Right hindlimb (tissue), 1 donor: ENCODE measurements at regions not wholly inside any gene's neighbourhood (a gene's known extent, or its start where the extent isn't known, plus 50 kb on each side); places are given as distances from the start of the nearest gene placed in this dataset.
"Not testable (repeated sequence)": the region's sequence is repeated elsewhere in the genome, so short reads cannot be mapped to it uniquely, and the experiment has no call there.

Experiments used
- DNase-seq: peaks from one replicate; pipeline ENCODE4 v3.0.0-alpha.2; 2018

DNA sequence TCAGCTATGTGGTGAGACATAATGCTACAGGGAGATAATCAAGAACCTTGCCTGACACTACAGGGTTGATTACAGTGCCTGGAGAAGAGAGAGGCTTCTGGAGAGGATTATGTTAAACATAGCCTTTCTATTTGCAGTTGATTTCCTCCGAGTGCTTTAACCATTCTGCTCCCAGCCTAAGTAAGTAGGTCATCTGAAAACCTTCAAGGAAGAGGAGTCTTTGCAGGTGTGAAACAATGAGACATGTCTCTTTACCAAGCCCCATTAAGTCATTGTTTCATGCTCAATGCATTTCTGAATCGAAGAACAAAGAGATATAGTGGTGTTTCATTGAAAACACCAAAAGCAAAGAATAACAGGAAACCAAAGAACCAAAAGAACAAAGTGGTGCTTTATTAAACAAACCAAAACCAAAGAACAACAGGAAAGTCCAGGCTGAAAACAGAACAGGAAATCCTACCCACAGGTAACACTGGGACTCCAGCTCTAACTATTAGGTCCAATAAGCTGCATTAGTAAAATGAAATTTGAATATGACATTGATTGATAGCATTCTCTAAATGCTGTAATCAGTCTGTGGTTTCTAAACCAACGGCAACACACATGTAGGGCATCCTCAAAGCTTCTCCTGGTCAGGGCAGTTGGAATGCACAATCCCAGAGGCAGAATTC, 113.3 kb upstream of the SPATA31D4 start:
- no peak for DNase-seq

DNA sequence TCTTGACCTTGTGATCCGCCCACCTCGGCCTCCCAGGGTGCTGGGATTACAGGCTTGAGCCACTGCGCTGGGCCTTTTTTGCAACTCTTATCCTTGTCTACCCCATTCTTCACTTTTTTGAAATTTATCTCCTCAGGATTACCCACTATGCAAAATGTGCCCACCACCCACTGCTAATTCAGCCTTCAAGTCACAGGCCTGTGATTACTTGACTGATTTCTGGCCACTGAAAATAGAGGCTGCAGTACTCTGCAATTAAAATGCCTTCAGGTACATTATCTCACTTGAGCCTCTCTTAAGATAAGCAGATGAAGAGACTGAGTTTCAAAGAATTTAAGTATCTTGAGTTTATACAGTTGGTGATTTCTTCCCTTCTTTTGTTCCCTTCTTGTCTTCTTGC, 112.4 kb upstream of the SPATA31D4 start:
- DNase-seq: no peak

DNA sequence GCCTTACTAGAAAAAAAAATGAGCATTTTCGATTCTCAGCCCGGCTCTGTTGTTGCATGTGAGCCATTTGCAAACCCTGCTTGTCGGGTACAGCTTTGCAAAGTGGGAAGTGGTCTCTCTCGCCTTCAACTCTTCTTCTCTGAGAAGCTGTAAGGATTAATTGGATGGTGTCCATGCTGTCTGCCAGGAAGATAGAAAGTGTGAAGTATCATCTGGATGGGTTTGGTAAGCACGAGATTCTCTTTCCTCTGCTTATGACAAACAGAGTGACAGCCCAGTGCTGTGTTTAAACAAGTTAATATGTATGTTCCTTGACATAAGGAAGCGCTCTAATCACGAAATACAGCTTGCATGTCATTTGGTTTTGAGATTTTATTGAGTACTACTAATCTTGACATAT, 109.1 kb upstream of the SPATA31D4 start:
- no peak for DNase-seq

DNA sequence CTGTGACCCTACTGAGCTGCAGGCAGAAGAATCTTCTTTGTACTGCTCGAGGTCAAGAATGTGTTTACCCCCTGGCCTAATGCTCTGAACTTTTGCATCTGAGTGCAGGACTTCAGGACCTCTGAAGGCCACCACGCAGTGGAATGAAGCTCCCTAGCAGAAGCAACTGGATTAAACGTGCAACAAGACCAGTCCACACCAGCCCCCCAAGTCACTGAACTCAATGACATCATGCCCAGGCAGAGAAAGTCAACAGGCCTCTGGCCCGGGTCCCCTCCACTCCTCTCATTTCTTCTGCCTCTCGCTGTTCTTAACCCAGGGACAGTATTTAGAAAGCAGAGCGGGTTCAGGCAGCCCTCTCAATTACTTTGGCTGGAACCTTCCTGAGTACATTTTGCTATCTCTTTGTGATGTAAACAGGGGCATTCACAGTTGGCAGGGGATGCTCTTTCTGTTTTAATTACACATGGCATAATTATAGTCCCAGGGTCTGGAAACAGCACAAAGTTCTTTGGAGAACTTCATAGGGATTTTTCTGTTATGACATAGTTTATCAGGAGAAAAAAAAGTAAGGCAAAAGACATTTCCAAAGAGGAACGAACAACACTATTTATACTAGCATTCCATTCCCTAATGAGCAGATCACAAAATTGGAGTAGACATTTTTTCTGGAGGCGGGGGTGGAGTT, 108.2 kb upstream of the SPATA31D4 start:
- DNase-seq: no peak

DNA sequence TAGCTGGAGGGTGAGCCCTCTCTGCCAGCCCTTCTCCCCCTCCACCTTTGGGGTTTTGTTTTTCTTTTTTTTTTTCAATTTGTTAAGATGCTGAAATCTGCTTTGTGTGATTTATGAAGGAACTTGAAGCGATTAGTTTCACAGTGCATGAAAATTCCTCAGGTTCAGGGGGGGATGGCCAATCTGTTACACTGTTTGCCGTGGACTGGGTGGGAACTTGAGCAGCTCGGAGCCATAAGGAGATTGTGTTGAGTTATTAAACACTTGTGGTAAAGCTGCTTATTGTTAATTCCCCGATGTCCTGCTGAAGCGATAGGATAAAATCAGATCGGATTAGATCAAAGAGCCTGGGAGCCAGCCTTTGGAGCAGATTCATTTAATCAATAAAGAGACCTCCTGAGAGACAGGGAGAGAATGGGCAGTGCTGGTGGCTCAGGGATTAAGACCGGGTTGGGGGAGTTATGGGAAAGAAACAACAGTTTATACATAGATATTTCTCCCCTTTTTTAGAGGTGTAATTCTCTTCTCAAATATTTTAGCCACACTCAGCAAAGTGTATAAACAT, 105.8 kb upstream of the SPATA31D4 start:
- no peak for DNase-seq

DNA sequence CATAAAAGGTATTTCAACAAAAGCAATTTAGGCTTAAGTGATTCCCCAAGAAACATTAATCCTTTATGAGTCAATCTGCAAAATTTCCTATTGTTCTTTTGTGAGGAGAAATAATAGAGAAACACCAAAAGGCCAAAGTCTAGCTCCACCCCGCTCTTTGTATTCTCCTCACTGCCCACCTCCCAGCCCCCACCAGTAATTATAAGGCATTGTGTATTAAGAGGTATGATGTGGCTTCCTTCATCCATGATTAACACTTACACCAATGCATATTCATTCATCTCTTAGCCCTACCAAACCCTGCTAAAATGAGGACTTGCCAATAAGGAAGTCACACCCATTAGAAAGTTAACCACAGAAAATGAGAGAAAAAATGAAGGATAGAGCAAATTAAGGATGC, 105.3 kb upstream of the SPATA31D4 start:
- no peak for DNase-seq

DNA sequence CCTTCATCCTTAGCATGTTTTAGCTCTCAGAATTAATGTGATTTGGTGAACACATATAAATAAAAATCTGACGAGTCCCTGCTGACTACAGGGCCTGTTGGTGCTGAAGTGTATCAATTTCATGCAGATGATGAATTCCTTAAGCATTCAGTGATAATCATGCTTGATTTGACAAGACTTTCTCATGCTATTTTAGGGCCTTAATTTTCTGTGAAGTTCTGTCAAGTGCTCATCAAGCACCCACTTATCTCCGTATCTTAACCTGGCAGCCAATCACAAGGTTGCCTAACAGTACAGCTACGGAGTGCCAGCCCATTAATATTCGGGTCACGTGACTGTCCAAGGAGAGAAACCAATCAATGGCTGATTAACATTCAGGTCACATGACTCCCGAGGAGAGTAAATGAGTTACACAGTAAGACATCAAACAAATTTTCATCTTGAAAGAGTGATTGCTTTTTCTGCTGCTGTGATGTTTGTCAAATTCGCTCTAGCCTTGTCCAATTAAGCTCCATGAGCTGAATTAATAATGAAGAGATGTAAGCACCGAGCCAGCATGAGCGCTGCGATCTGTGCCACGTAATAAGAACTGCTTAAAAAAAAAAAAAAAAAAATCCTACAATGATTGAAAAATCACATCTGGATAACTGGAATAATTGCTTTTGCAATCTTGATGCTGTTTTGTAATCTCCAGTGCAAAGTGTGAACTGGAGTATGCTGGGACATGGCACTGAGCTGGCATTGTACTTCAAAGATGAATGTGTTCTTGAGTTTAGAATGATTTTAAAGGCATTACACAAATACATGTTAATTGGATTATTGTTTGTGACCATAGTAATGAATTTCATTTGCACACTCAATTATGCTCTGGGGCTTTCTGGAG, 104.3 kb upstream of the SPATA31D4 start:
- DNase-seq: no peak

DNA sequence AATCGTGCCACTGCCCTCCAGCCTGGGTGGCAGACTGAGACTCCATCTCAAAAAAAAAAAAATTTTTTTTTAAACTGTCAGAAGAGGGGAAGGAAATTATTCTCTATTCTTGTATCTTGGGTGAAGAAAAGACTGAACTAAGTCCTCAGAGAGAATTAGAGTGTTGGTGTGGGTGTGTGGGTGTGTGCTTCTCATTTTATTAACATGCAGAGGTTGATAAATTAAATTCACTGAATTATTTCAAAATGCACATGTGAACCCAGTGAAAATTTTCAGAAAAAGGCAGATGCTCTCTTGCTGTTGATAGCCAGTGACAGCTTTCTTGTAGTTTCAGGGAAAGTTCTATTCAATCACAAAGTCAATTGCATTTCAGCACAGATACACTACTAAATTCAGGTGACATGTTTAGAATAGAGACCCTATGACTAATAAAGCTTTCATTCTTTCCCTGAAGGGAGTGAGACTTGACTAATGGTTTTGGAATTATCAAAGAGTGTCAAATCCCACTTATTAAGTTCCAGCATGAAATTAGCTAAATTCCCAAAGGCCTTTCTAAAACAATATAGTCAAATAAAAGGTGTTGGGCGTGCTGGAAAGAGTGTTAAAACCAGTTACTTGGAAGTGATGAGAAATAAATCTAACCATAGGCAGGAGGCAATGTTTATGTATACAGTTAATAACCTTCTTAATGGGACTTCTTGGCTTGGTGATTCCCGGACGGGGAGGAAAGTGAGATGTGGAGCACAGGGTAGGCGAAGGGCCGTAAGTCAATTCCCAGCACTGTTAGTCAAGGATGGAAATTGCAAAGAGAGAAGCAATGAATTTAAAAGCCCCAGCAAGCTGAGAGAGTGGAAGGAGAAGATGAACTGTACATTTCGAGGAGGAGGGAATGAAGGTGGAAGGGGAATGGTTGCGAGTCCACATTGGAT, 103.2 kb upstream of the SPATA31D4 start:
- no peak for DNase-seq

DNA sequence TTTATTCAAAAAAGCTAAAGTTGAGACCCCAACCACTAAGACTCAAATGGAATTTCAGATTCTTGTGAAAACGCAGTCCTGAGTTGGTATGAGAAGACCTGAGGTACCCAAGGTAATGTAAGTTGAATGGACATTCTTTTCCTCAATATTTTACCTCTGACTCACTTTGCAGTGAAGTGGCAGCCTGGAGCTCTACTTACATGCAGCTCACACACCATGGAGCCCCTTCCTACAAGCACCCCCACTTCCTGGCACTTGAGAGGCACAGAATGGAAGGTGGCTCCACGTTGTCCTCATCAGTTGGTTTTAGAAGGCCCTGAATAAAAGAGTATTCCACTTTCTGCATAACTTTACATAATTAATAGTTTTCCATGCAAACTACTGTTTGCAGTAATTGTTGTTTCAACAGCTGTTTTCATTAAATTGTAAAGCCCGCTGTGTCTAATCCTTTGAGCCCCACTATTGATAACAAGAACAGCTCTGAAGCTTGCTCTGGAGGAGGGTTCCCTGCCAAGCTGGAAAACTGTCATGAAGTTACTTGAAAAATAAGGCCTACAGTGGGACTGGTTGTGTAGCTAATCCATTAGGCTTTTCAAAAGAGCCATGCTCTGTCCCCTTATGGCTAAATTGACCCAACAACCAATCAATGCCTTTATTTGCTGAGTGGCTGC, 102.2 kb upstream of the SPATA31D4 start:
- no peak for DNase-seq

DNA sequence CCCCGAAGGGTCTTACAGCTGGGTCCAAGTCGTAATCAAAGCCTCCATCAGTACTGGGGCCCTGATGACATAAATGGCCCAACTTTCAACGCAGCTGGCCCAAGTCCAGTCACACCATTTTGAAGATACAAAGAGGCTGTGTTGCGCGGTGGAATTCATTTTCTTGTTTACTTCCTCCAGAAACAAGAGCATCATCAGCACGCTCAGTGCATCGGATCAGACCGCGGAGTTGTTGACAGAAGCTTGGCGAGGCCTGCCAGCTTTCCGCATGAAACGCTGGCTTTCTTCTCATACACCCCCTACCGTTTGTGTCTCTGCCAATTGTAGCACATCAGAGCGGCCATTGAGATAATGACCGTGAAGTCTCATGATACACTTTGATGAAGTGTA, 101.7 kb upstream of the SPATA31D4 start:
- peak; percentile 89 for DNase-seq

DNA sequence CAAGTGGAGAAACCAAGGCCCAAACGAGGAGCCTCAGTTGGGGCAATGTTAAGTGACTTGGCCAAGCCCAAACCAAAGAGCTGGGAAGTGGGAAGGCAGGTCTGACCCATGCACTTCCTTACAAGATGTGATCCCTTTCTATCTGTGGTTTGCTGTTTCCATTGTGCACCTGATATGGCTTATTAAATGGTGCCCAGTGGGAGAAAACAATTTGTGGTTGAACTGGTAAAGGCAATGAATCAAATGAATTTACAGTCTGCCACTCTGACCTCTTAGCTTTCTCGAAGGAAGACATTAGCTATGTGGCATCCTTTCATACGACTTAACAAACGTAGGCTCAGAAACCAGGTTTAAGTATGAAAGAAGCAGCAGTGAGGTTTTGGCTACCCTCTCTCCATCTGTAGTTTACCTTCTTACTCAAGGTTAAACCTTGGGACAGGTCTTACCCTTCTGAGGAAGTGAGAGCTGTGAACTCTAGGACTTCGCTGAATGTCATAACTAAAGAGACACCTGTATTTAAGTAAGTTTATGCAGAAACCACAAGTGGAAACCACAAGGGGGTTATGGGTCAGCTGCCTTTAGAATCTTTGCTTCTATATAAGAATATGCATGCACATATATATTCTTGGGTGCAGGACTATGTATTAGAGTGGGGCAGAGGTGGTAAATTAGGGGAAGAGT, 100.5 kb upstream of the SPATA31D4 start:
- no peak for DNase-seq

DNA sequence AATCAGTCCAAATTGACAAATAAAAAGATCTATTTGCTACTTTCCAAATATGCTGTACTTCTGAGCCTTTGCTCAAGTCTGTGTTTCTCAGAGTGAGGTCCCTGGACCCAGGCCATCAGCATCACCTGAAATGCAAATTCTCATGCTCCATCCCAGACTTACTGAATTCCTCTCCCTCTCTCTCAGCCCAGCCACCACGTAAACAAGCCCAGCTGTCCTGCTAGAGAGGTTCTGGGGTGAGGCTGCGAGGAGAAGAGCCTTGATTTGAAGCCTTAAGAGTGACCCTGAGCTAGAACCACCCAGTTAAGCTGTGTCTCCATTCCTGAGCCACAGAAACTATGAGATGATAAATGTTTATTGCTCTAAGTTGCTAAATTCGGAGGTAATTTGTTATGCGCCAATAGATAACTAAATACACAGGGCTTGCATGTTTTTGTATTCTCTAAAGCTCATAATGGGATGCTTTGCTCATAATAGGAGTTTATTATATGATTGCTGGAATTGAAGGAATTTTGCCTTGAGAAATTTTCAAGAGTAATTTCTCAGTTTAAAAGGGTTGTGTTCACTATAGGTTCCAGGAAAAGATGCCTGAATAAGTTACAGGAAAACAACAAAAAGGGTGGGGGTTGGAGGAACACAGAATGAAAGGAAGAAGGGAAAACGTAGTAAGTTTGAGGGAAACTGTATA, 98.9 kb upstream of the SPATA31D4 start:
- no peak for DNase-seq

DNA sequence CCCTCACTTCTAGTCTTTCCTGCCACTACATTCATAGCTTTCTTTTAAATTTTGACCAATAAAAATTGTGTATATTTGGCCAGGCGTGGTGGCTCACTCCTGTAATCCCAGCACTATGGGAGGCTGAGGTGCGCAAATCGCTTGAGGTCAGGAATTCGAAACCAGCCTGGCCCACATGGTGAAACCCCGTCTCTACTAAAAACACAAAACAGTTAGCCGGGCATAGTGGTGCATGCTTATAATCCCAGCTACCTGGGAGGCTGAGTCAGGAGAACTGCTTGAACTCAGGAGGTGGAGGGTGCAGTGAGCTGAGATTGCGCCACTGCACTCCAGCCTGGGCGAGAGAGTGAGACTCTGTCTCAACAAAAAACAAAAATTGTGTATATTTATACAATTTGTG, 97.8 kb upstream of the SPATA31D4 start:
- DNase-seq: not testable (repeated sequence)

DNA sequence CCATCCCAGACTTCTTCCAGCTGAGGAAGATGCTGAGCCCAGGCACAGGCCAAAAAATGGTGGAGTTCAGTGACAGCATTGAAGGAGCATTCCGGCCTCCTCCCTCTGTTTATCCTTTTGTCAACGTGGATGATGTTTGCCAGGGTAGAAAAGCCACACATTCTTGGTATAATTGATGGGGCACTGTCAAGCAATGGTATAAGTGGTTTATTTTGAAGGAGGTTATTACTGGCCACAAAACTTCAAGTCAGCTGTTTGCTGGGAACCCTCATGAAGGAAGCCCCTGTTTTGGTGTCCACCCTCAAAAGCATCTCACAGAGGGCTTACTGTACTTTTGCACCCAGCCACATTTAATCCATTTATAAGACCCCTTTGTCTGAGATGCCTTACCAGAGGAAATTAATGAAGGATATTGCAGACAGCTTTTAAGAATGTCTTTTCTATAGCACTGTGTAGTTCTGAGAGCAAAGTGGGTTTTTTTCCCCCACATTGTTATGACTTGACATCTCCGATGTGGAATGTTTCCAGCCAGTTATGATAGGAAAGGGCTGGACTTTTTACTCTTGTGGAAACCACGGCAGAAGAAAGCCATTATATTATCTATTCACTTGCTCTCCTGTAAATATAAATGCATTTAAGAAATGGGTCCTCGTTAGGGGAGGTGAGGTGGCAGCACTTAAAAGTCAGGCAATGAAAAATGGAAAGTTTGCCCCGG, 95.5 kb upstream of the SPATA31D4 start:
- DNase-seq: no peak

DNA sequence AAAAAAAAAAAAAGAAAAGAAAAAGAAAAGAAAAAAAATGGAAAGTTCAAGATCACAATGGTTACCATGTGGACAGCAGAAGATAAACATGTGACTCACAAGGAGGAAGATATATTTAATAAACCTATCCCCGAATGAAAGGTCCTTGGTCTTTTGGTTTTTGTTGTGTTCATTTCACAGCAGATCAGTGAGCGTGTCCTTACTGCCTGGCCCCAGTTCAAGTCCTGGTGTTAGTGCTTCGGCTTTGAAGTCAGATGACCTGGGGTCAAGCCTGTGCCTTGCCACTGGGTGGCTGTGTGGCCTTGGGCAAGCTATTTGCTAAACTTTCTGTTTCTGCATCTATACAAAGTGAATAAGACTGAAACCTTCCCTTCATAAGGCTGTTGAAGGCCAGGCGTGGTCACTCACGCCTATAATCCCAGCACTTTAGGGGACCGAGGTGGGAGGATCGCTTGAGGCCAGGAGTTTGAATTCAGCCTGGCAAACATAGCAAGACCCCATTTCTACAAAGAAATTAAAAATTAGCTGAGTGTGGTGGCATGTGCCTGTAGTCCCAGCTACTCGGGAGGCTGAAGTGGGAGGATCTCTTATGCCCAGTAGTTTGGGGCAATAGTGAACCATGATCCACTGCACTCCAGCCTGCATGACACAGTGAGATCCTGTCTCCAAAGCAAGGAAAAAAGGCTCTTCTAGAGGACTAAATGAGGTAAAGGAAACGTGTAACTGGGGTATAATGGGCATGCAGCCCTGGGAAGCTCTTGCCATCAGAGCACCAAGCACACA, 94.5 kb upstream of the SPATA31D4 start:
- DNase-seq: no peak

DNA sequence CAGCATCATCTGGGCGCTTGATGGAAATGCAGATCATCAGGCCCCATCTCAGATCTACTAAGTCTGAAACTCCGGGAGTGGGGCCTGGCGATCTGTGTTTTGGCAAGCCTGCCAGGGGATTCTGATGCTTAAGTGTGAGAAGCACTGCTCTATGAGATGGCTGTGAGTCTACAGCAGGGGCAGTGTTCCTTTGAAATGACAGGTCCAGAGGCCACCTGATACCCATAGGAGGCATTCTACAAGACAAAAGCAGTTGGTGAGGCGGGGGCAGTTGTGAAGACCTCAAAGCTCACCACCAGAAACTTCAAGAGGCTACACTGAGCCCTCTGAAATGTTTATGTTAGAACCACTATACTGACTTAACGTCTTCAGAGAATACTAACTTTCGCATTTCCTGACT, 86.9 kb upstream of the SPATA31D4 start:
- DNase-seq: no peak

DNA sequence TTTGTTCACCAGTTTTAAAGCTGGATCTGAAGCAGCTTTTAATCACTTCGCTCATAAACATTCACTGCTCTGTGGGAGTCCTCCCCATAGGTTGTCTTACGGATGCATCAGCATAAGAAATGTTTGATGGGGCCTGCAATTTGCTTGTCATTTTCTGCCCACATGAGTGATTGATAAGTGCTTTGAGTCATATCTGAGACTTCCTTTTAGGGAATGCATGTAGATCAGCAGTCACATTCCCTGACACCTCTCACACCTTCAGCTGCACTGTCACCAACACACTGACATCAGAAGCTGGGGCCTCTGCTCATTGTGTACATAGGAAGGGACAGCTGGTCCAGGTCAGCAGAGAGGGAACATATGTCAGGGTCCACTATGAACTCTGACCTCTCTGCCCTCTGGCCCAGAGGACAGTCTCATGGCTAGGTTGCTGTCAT, 84.1 kb upstream of the SPATA31D4 start:
- DNase-seq: no peak

DNA sequence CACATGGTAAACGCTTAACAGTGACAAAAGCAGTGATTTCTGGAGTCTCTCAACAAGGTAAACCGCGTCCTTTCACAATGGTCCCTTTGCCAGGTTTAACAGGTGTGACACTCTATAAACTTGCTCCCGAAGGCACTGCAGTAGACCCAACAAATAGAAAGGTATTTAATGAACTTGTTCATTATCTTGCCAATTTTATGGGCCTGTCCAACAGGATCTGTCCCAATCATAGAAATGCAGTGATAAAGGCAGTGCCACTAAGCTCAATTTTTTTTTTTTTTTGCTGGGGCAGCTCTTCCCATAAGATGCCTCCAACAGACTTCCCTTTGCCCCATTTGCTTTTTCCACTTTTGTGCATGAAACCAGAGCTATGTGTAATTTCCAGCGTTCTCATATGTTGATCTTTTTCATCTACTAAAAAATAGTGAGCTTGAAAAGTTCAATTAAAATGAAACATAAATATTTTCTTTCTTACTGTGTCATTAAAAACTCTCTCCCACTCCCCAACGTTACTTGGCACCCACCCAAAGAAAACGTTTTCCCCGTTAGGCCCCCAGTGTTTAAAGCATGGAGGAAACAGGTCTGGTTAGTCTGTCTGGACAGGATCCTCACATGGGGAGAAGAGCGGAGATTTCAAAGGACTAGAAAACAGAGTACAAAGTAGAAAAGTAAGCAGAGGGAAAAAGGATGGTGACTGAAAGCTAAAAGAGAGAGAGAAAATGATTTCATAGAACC, 80.9 kb upstream of the SPATA31D4 start:
- no peak for DNase-seq
